Body of pancreas (tissue), 4 donors: ENCODE measurements at regions not wholly inside any gene's neighbourhood (a gene's known extent, or its start where the extent isn't known, plus 50 kb on each side); places are given as distances from the start of the nearest gene placed in this dataset.

ENCODE experiments used
- ATAC-seq: fragments of 150-250 bp; one replicate; pipeline ENCODE4 v1.9.1; 2016
- DNase-seq, 4 donors: peaks; one replicate each; pipeline ENCODE4 v3.0.0-alpha.2; 2019
- H3K27ac ChIP-seq, 4 donors: fragments of 200-600 bp; sonication (generic); 1 replicate in 3 of 4; 2 replicates in 1 of 4; pipeline versions ENCODE4 v1.5.1 to v1.6.1; 2016 to 2019; ENCODE audit warnings: mild to moderate bottlenecking in 1 of 4, mixed read lengths in 1 of 4, moderate library complexity in 1 of 4
- H3K27me3 ChIP-seq, 2 donors: fragments of 200-600 bp; sonication (generic); one replicate each; pipeline ENCODE4 v1.6.0; 2016; ENCODE audit warnings: mild to moderate bottlenecking in 1 of 2
- H3K36me3 ChIP-seq, 2 donors: fragments of 200-600 bp; sonication (generic); replicated peaks in 1 of 2; 2 replicates each; pipeline ENCODE4 v1.5.1; 2016; ENCODE audit warnings: low read depth in 2 of 2; ENCODE audit not compliant: insufficient read depth in 1 of 2
- H3K4me1 ChIP-seq: fragments of 200-600 bp; sonication (generic); one replicate; pipeline ENCODE4 v1.6.0; 2016
- H3K4me3 ChIP-seq, 2 donors: fragments of 200-600 bp; sonication (generic); 1 replicate in 1 of 2; 2 replicates in 1 of 2; pipeline ENCODE4 v1.5.1; 2016 to 2019
- H3K9me3 ChIP-seq, 3 donors: fragments of 200-600 bp; sonication (generic); 1 replicate in 2 of 3; 2 replicates in 1 of 3; pipeline ENCODE4 v1.5.1; 2016
- CTCF ChIP-seq, 7 experiments: fragments of 450-650 bp in 4 of 7; fragments of 200-600 bp in 3 of 7; sonication (generic) in 3 of 7; IDR thresholded peaks; one replicate each; pipeline ENCODE4 v1.5.1; 2016 to 2019; ENCODE audit warnings: antibody characterized with exemption in 7 of 7
- POLR2A ChIP-seq, 3 donors: fragments of 450-650 bp; IDR thresholded peaks; one replicate each; pipeline ENCODE4 v1.6.1; 2016; ENCODE audit warnings: antibody characterized with exemption in 3 of 3, mild to moderate bottlenecking in 2 of 3
- WGBS, 2 donors: methylation state at CpG; one replicate each; pipeline ENCODE4 v1.1.5; 2017; 5-methylcytosine and 5-hydroxymethylcytosine counted together
- intact Hi-C: fragments of 100-400 bp; cut with DNase I; formaldehyde crosslinking; loops from one replicate; pipeline ENCODE4 v1.15.1; 2023

- TF ChIP-seq POLR2A (IDR thresholded peaks at IDR 0.05): no peak
- TF ChIP-seq CTCF (IDR thresholded peaks at IDR 0.05): no peak
- ATAC-seq (no peak), DNase-seq (no peak)
- Histone ChIP-seq H3K9me3 (no peaks in the 10 kb centered on the region), H3K27me3 (no peaks in the 10 kb centered on the region), H3K4me3 (no peak overlapping the region), H3K27ac (no peak overlapping the region), H3K4me1 (no peaks in the 10 kb centered on the region), H3K36me3 (no peaks in the 10 kb centered on the region)
- intact Hi-C loops: no loop called here
- 76 to 80% methylated on average over 6 of the region's 6 CpGs for WGBS, 2 donors
Observed at GRCh38 chr5:155258161-155258560, 244.6 kb downstream of the KIF4B start.

GRCh38 chr5:155259648-155260047 is 246.1 kb downstream of the KIF4B start:
- Histone ChIP-seq H3K36me3 (no peaks in the 10 kb centered on the region), H3K4me3 (no peak overlapping the region), H3K9me3 (no peaks in the 10 kb centered on the region), H3K27me3 (no peaks in the 10 kb centered on the region), H3K4me1 (no peaks in the 10 kb centered on the region), H3K27ac (no peak overlapping the region)
- no peak for ATAC-seq
- TF ChIP-seq POLR2A (IDR thresholded peaks at IDR 0.05): no peak
- no peak for TF ChIP-seq CTCF (IDR thresholded peaks at IDR 0.05)
- no peak for DNase-seq
- WGBS, 2 donors: 43 to 48% methylated on average over 5 of the region's 5 CpGs
- intact Hi-C loops: no loop called here

GRCh38 chr5:155260798-155261197 is 247.2 kb downstream of the KIF4B start:
- TF ChIP-seq CTCF (IDR thresholded peaks at IDR 0.05) (peak in 1 of 7 experiments; percentile 4), POLR2A (IDR thresholded peaks at IDR 0.05) (no peak)
- H3K36me3 ChIP-seq: no peaks in the 10 kb centered on the region
- DNase-seq (peak in 1 of 4 donors; percentile 5), ATAC-seq (no peak)
- no peaks in the 10 kb centered on the region for H3K9me3 ChIP-seq
- WGBS, 2 donors: 23 to 42% methylated on average over 3 of the region's 3 CpGs
- intact Hi-C loops: no loop called here
- no peaks in the 10 kb centered on the region for H3K4me1 ChIP-seq
- no peak overlapping the region for H3K4me3 ChIP-seq
- no peak overlapping the region for H3K27ac ChIP-seq
- no peaks in the 10 kb centered on the region for H3K27me3 ChIP-seq

- WGBS, 2 donors: 47 to 68% methylated on average over 2 of the region's 2 CpGs
Observed at GRCh38 chr5:155263381-155263780, 249.8 kb downstream of the KIF4B start.

More at GRCh38 chr5:155263381-155263780, 249.8 kb downstream of the KIF4B start:
- ATAC-seq (no peak), DNase-seq (no peak)
- no peaks in the 10 kb centered on the region for H3K27me3 ChIP-seq
- no peaks in the 10 kb centered on the region for H3K9me3 ChIP-seq
- intact Hi-C loops: no loop called here
- H3K27ac ChIP-seq: no peak overlapping the region
- H3K4me3 ChIP-seq: no peak overlapping the region
- no peaks in the 10 kb centered on the region for H3K4me1 ChIP-seq
- TF ChIP-seq POLR2A (IDR thresholded peaks at IDR 0.05) (no peak), CTCF (IDR thresholded peaks at IDR 0.05) (no peak)
- no peaks in the 10 kb centered on the region for H3K36me3 ChIP-seq
